Calu3 (cell line): ENCODE measurements at regions not wholly inside any gene's neighbourhood (a gene's known extent, or its start where the extent isn't known, plus 50 kb on each side); places are given as distances from the start of the nearest gene placed in this dataset.

Experiments
- BruUV-seq: library from RNA; stranded (reverse); fragments of 400-500 nt; replicated peaks from 2 replicates; lab custom pipeline; 2021; lab: Mats Ljungman, UMichigan
- CTCF ChIA-PET: fragments of 300-600 bp; sonication (Branson Sonifier 250); formaldehyde crosslinking; loops from one replicate; lab custom pipeline; 2022; ENCODE audit warnings: antibody characterized with exemption; lab: Charles Lee
- DNase-seq: peaks from one replicate; pipeline ENCODE4 v3.0.0; 2022
- H3K27ac Mint-ChIP-seq: one replicate; pipeline ENCODE4 v1.8.0; 2022; ENCODE audit warnings: mixed read lengths; ENCODE audit not compliant: unreplicated experiment
- H3K27me3 Mint-ChIP-seq: one replicate; pipeline ENCODE4 v1.8.0; 2022; ENCODE audit warnings: mixed read lengths; ENCODE audit not compliant: unreplicated experiment
- H3K36me3 Mint-ChIP-seq: one replicate; pipeline ENCODE4 v1.8.0; 2022; ENCODE audit warnings: mild to moderate bottlenecking, moderate library complexity, mixed read lengths; ENCODE audit not compliant: insufficient read depth, unreplicated experiment
- H3K4me1 Mint-ChIP-seq: one replicate; pipeline ENCODE4 v1.8.0; 2022; ENCODE audit warnings: mild to moderate bottlenecking, low read depth, mixed read lengths; ENCODE audit not compliant: unreplicated experiment
- H3K4me3 Mint-ChIP-seq: one replicate; pipeline ENCODE4 v1.8.0; 2022; ENCODE audit warnings: mild to moderate bottlenecking, low read depth, moderate library complexity, mixed read lengths; ENCODE audit not compliant: unreplicated experiment
- H3K9me3 Mint-ChIP-seq: one replicate; pipeline ENCODE4 v1.8.0; 2022; ENCODE audit warnings: low read depth, mixed read lengths; ENCODE audit not compliant: unreplicated experiment
- CTCF ChIP-seq: fragments of 200-600 bp; IDR thresholded peaks from one replicate; pipeline ENCODE4 v1.8.0; 2022; ENCODE audit warnings: antibody characterized with exemption; ENCODE audit not compliant: unreplicated experiment
- intact Hi-C: fragments of 100-400 bp; cut with micrococcal nuclease; formaldehyde crosslinking; loops from one replicate; pipeline ENCODE4 v1.10.0; 2022; ENCODE audit not compliant: unreplicated experiment

DNA sequence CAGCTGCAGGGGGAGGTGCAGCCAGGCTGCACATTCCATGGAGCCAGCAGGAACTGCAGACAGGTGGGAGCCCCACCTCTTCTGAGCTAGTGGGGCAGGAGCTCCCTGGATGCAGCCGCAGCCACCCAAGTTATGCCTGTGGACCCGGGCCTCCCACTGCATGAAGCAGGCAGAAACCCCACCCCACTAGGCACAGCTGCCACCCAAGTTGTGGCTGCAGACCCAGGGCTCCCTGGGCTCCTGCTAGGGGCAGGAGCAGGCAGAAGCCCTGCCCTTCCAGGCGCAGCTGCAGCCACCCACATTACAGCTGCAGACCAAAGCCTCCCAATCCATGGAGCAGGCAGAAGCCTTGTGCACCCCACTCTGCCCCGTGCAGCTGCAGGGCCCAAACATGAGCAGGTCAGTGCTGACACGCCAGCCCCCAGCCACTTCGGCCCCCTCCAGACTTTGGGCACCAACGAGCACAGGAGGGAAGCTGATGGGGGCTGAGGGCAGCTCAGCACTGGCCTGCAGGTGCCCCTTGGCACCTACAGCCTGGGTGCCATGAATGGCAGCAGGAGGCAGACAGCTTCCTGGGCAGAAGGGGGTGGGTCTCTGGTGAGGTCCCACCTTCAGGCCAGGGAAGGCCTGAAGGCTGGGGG, 106.9 kb downstream of the C9orf50 start:
- H3K27ac Mint-ChIP-seq, result no peak overlapping the region
- H3K9me3 Mint-ChIP-seq, result peaks cover 7% of the 10 kb centered on the region
- intact Hi-C loops, result no loop called here
- no peak for TF ChIP-seq CTCF
- H3K4me3 Mint-ChIP-seq, result no peak overlapping the region
- CTCF ChIA-PET, result no interaction called here
- DNase-seq, result no peak
- no peaks in the 10 kb centered on the region for H3K27me3 Mint-ChIP-seq
- no TSS peak for BruUV-seq
- no peaks in the 10 kb centered on the region for H3K36me3 Mint-ChIP-seq
- no peaks in the 10 kb centered on the region for H3K4me1 Mint-ChIP-seq

- Mint-ChIP-seq H3K27me3 (no peaks in the 10 kb centered on the region), H3K9me3 (peaks cover 7% of the 10 kb centered on the region), H3K27ac (no peak overlapping the region), H3K4me3 (no peak overlapping the region), H3K4me1 (no peaks in the 10 kb centered on the region), H3K36me3 (peaks cover 4% of the 10 kb centered on the region)
- intact Hi-C loops, result no loop called here
- CTCF ChIA-PET, result no interaction called here
- no TSS peak for BruUV-seq
- DNase-seq, result no peak
- no peak for TF ChIP-seq CTCF
Measured at GRCh38 chr9:129513282-129513681, 107.6 kb downstream of the C9orf50 start.

- intact Hi-C loops, result no loop called here
- Mint-ChIP-seq H3K27ac (no peak overlapping the region), H3K36me3 (peaks cover 12% of the 10 kb centered on the region), H3K4me3 (no peak overlapping the region), H3K27me3 (no peaks in the 10 kb centered on the region), H3K4me1 (no peaks in the 10 kb centered on the region), H3K9me3 (peaks cover 7% of the 10 kb centered on the region)
- CTCF ChIA-PET, result no interaction called here
- BruUV-seq, result no TSS peak
- no peak for TF ChIP-seq CTCF
- DNase-seq, result no peak
Measured at GRCh38 chr9:129511285-129511900, 109.5 kb downstream of the C9orf50 start.

DNA sequence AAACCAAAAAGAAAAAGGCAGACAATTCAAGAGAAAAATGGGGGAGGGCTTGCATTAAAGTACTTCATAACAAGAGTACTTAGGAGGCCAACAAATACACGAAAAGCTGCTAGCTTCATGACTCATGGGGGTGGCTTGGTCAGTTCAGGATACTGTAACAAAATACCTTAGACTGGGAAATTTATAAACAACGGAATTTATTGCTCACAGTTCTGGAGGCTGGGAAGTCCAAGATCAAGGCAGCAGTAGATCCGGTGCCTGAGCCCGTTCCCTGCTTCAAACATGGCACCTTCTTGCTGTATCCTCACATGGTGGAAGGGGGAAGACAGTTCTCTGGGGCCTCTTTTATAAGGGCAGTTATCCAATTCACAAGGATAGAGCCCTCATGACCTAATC, 111.4 kb downstream of the C9orf50 start:
- DNase-seq, result no peak
- H3K4me3 Mint-ChIP-seq, result no peak overlapping the region
- CTCF ChIA-PET, result interaction anchor here (1.2 kb wide), 1 partner anchor 14 kb away, joined by 3 read pairs; no protein-coding TSS in a partner anchor
- H3K9me3 Mint-ChIP-seq, result peaks cover 5% of the 10 kb centered on the region
- H3K36me3 Mint-ChIP-seq, result peaks cover 19% of the 10 kb centered on the region
- TF ChIP-seq CTCF, result no peak
- no TSS peak for BruUV-seq
- no peaks in the 10 kb centered on the region for H3K27me3 Mint-ChIP-seq
- no peak overlapping the region for H3K27ac Mint-ChIP-seq
- intact Hi-C loops, result loop anchor here (5.0 kb wide), 1 partner anchor 53 kb away; no protein-coding TSS in a partner anchor
- peaks cover 6% of the 10 kb centered on the region for H3K4me1 Mint-ChIP-seq
